Astrocyte (in vitro differentiated cells and primary cell): ENCODE measurements at regions not wholly inside any gene's neighbourhood (a gene's known extent, or its start where the extent isn't known, plus 50 kb on each side); places are given as distances from the start of the nearest gene placed in this dataset.

Experiments used
- CTCF ChIP-seq: IDR thresholded peaks from 2 replicates; pipeline ENCODE4 v1.5.1; 2011; ENCODE audit warnings: low read depth, mild to moderate bottlenecking, inconsistent platforms, low read length, moderate library complexity; ENCODE audit not compliant: insufficient read depth
- EZH2 ChIP-seq: IDR thresholded peaks from 2 replicates; pipeline ENCODE4 v1.6.1; 2012; ENCODE audit warnings: mild to moderate bottlenecking, low read length, inconsistent platforms; ENCODE audit not compliant: insufficient read depth

GRCh38 chr14:81971911-81972310, 438.3 kb upstream of the SEL1L start:
- TF ChIP-seq CTCF (no peak), EZH2 (no peak)
